Fibroblast of upper back skin (primary cell): ENCODE measurements at regions not wholly inside any gene's neighbourhood (a gene's known extent, or its start where the extent isn't known, plus 50 kb on each side); places are given as distances from the start of the nearest gene placed in this dataset.

Experiments used
- DNase-seq: peaks from one replicate; pipeline ENCODE4 v3.0.0-alpha.2; 2013

DNA sequence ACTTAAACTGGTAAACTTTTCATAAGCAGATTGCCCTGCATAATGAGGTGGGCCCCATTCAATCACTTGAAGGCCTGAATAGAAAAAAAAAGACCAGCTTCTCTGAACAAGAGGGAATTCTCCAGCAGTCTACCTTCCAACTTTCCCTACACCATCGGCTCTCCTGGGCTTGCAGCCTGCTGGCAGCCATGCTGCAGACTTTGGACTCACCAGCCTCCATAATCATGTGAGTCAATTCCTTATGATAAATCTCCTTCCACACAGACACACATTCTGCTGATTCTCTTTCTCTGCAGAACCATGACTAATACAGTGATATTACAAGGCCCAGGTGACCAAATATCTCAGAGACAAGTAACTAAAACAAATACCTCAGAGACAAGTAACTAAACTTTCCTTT lies 113.8 kb upstream of the WDR17 start:
- DNase-seq, result peak; percentile 10

GRCh38 chr4:175953116-175953515 lies 112.5 kb upstream of the WDR17 start:
- no peak for DNase-seq

- DNase-seq, result no peak
Measured at GRCh38 chr4:175953960-175954521, 111.6 kb upstream of the WDR17 start.

- no peak for DNase-seq
Measured at GRCh38 chr4:175954685-175955084, 111.0 kb upstream of the WDR17 start.

DNA sequence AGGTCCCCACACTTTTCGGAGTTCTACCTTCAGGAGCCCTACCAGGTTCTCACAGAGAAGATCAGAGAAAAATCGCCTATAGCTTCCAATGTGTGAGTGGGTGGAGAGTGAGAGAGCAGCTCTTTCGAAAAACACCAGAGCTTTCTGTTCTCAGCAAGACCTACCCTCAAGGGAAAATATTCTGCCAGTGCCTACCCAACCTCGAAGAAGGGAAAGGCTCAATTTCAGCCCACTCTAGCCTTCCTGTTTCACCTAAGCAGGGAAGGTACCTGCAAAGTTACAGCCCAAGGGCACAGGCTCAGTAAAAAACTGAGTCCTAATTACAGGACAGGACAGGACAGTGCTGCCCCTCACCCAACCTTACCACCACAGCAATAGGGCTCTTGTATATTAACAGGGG lies 104.0 kb upstream of the WDR17 start:
- DNase-seq, result no peak

- DNase-seq, result no peak
Measured at GRCh38 chr4:175970072-175970471, 95.6 kb upstream of the WDR17 start.

- DNase-seq, result no peak
Measured at GRCh38 chr4:175970724-175971123, 94.9 kb upstream of the WDR17 start.

GRCh38 chr4:175971388-175972179 lies 94.1 kb upstream of the WDR17 start:
- DNase-seq, result no peak

GRCh38 chr4:175973027-175973923 lies 92.4 kb upstream of the WDR17 start:
- DNase-seq, result no peak

GRCh38 chr4:175983636-175984035 lies 82.0 kb upstream of the WDR17 start:
- no peak for DNase-seq

DNA sequence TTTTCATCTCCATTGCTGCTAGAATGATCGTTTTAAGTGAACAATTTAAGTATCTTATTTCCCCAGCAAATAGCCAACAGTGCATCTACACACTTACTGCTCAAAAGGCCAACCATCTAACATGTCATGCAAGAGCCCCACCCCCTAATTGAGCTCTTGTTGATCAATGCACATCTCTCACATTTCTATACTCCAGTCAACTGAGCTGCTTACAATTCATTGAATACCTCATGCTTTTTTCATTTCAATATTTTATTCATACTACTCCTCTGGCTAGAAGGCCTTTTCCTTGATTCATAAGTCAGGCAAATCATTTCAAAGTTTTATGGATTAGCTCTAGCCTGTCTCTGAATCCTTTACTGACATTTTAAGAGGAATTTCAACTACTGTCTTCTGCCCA lies 79.0 kb upstream of the WDR17 start:
- no peak for DNase-seq

DNA sequence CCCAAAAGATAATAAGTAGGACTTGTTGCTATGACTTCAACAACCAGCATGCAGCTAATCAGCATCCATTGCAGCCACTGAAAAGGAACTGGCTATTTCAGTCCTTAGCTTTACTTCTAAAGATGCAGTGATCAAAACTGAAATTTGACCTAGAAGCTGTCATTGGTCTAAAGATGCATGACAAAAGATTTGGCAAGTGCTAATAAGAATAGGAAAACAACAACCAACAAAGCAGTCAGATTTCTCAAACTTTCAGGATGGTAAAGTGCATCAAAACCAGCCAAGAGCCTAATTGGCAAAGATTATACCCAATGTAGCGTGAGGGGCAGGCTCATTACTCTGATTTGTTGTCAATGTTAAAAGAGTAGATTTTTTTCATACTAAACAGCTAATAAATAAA lies 77.1 kb upstream of the WDR17 start:
- DNase-seq, result no peak

GRCh38 chr4:175996206-175996605 lies 69.4 kb upstream of the WDR17 start:
- no peak for DNase-seq

GRCh38 chr4:175997291-175997690 lies 68.3 kb upstream of the WDR17 start:
- no peak for DNase-seq

GRCh38 chr4:175998782-175999181 lies 66.9 kb upstream of the WDR17 start:
- no peak for DNase-seq

DNA sequence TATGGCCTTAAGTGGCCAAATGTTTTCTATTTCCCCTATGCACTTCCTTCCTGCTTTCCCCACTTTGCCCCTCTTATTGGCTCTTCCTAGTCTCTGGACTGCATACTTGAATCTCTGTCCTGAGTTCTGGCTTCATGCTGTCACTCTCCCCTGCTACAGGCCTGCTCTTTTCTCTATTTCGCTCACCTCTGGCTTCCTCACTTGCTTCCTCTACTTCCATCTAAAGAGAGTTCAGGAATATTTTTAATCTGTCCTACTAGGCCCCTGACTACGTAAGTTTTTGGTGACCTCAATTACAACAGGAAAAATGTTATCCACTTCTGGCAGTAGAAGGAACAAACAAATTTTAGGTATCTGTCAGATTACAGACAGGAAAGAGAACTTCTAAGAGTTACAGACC lies 65.7 kb upstream of the WDR17 start:
- DNase-seq, result no peak

DNA sequence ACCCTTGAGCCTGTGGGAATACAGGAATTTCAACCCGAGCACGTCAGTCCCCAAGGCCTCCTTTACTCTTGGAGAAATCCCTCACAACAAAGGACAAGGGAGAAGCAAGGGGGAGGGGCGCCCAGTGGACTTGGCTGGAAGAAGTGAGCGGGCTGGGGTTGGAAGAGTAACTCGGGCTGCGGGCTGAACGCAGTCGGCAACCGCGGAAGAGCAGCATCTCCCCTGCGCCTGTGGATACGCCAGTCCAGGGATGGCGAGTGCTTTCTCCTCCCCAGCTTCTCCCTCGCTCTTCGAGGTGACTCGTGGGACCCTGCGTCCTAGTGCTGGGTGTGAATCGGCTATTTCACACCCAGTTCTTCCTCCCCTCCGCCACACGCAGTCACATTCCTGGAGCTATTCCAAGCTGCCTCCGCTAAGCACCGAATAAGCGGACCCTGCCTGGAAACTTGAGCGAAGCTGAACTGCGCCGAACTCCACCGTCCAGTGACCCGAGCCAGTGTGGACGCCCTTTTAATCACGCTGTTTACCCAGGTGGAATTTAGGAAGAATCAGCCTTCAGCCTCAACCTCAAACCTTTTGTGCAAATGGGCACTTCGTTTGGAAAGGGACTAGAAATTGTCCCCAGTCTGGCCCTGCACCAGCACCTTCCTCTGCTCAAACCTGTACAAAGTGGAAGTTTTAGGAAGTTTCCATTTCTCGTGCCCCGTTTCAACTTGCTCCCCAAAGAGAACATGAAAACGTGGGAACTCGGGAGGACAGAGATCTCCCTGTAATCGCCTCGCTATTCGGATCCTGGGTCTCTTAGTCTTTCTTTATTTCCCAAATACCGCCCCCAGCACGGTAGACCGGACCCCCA lies 64.3 kb upstream of the WDR17 start:
- DNase-seq, result peak; percentile 27

GRCh38 chr4:176002007-176002613 lies 63.5 kb upstream of the WDR17 start:
- no peak for DNase-seq

- no peak for DNase-seq
Measured at GRCh38 chr4:176005766-176006165, 59.9 kb upstream of the WDR17 start.

- no peak for DNase-seq
Measured at GRCh38 chr4:176009254-176009653, 56.4 kb upstream of the WDR17 start.

DNA sequence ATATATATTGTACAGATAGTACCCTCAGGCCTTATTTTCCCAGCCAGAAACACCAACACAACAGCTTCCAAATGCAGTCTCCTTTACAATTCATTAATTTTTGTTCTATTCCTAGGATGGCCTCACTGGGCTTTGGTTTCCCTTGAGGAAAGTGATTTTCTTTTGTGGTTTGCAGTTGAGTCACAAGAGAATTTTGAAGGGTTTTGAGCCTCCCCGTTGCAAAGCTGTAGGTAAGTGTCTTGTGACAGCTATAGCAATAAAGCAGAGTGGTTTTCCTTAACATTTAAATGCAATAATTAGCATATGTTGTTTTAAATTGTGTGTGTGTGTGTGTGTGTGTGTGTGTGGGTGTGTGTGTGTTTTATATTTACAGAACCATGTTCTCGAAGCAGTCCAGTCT lies 54.1 kb upstream of the WDR17 start:
- DNase-seq, result no peak

GRCh38 chr4:176013476-176014247 lies 52.0 kb upstream of the WDR17 start:
- no peak for DNase-seq
